ENCODE measurements at regions not wholly inside any gene's neighbourhood (a gene's known extent, or its start where the extent isn't known, plus 50 kb on each side); places are given as distances from the start of the nearest gene placed in this dataset.

GRCh38 chr3:102941786-102942185 is 507.0 kb downstream of the ZPLD1 start:
- TF ChIP-seq POLR2A (IDR thresholded peaks at IDR 0.05; ENCODE audit: low read length) = no peak
- TF ChIP-seq GATA1 (IDR thresholded peaks at IDR 0.05; ENCODE audit: low read depth, low read length) = no peak
